ENCODE measurements at regions not wholly inside any gene's neighbourhood (a gene's known extent, or its start where the extent isn't known, plus 50 kb on each side); places are given as distances from the start of the nearest gene placed in this dataset.

GRCh38 chr21:24025101-24025500, 1582.2 kb downstream of the MRPL39 start:
- TF ChIP-seq CTCF (optimal IDR thresholded peaks at IDR 0.05 in 1 of 3, IDR thresholded peaks at IDR 0.05 in 1 of 3, conservative IDR thresholded peaks at IDR 0.05 in 1 of 3; ENCODE audit: extremely low read depth in 1 of 3, insufficient read depth in 2 of 3, low read length in 3 of 3) (no peak), EZH2 (IDR thresholded peaks at IDR 0.05; ENCODE audit: low read length) (no peak)

Measured in keratinocyte (primary cell).